Prostate gland (tissue), 2 donors: ENCODE measurements at regions not wholly inside any gene's neighbourhood (a gene's known extent, or its start where the extent isn't known, plus 50 kb on each side); places are given as distances from the start of the nearest gene placed in this dataset.

ENCODE experiments used
- CTCF ChIP-seq, 4 experiments: fragments of 200-600 bp in 2 of 4; fragments of 450-650 bp in 2 of 4; sonication (generic) in 2 of 4; IDR thresholded peaks; 1 replicate in 3 of 4; 2 replicates in 1 of 4; pipeline ENCODE4 v1.5.1; 2016 to 2019; ENCODE audit warnings: antibody characterized with exemption in 4 of 4, mild to moderate bottlenecking in 2 of 4, moderate library complexity in 2 of 4
- POLR2A ChIP-seq: fragments of 450-650 bp; IDR thresholded peaks from one replicate; pipeline ENCODE4 v1.6.1; 2016; ENCODE audit warnings: antibody characterized with exemption, mild to moderate bottlenecking
- POLR2AphosphoS5 ChIP-seq: sonication (generic); formaldehyde crosslinking; IDR thresholded peaks from one replicate; pipeline ENCODE4 v1.6.1; 2017; ENCODE audit warnings: antibody characterized with exemption

GRCh38 chrX:150199181-150199580, 163.9 kb upstream of the MAMLD1 start:
- TF ChIP-seq CTCF (IDR thresholded peaks at IDR 0.05) (no peak), POLR2A (no peak), POLR2AphosphoS5 (no peak)
